GM23338 (cell line): ENCODE measurements at regions not wholly inside any gene's neighbourhood (a gene's known extent, or its start where the extent isn't known, plus 50 kb on each side); places are given as distances from the start of the nearest gene placed in this dataset.

Experiments used
- ATAC-seq: fragments of 200-7000 bp; cut with Tn5 transposase; 3 replicates; pipeline ENCODE4 v1.9.1; 2020
- DNase-seq: peaks from one replicate; pipeline ENCODE4 v3.0.0-alpha.2; 2015; ENCODE audit warnings: low spot score
- H2AFZ ChIP-seq: fragments of 200-600 bp; sonication (generic); 2 replicates; pipeline ENCODE4 v1.8.0; 2016; ENCODE audit warnings: antibody characterized with exemption, mild to moderate bottlenecking, moderate library complexity
- H3F3A ChIP-seq: fragments of 200-600 bp; sonication (generic); replicated peaks from 2 replicates; pipeline ENCODE4 v1.8.0; 2017; ENCODE audit warnings: antibody characterized with exemption, mixed run types, low read depth
- H3K27ac ChIP-seq: fragments of 200-600 bp; sonication (generic); 2 replicates; pipeline ENCODE4 v1.6.1; 2016; ENCODE audit warnings: low read depth
- H3K27me3 ChIP-seq: fragments of 200-600 bp; sonication (generic); 2 replicates; pipeline ENCODE4 v1.8.0; 2016; ENCODE audit warnings: mild to moderate bottlenecking, mixed run types, moderate library complexity; ENCODE audit not compliant: insufficient read depth
- H3K36me3 ChIP-seq: fragments of 200-600 bp; sonication (generic); 2 replicates; pipeline ENCODE4 v1.8.0; 2016; ENCODE audit warnings: mild to moderate bottlenecking; ENCODE audit not compliant: insufficient read depth
- H3K4me1 ChIP-seq: fragments of 200-600 bp; sonication (generic); 2 replicates; pipeline ENCODE4 v1.8.0; 2016; ENCODE audit warnings: mild to moderate bottlenecking, moderate library complexity; ENCODE audit not compliant: insufficient read depth
- H3K4me2 ChIP-seq: fragments of 200-600 bp; sonication (generic); 2 replicates; pipeline ENCODE4 v1.7.1; 2017; ENCODE audit warnings: mixed run types
- H3K4me3 ChIP-seq: fragments of 200-600 bp; sonication (generic); 2 replicates; pipeline ENCODE4 v1.6.1; 2016; ENCODE audit warnings: mixed run types
- H3K79me2 ChIP-seq: fragments of 200-600 bp; sonication (generic); replicated peaks from 2 replicates; pipeline ENCODE4 v1.8.0; 2017; ENCODE audit warnings: mild to moderate bottlenecking; ENCODE audit not compliant: insufficient read depth
- H3K9me2 ChIP-seq: fragments of 200-600 bp; sonication (generic); 2 replicates; pipeline ENCODE4 v1.8.0; 2017; ENCODE audit not compliant: insufficient read depth
- H4K20me1 ChIP-seq: fragments of 200-600 bp; sonication (generic); replicated peaks from 2 replicates; pipeline ENCODE4 v1.8.0; 2017; ENCODE audit warnings: mild to moderate bottlenecking; ENCODE audit not compliant: insufficient read depth
- H3K27ac Mint-ChIP-seq: 2 replicates; pipeline ENCODE4 v1.8.0; 2020; ENCODE audit warnings: inconsistent platforms, mild to moderate bottlenecking, moderate library complexity, mixed read lengths
- H3K27me3 Mint-ChIP-seq: 3 replicates; pipeline ENCODE4 v1.8.0; 2022; ENCODE audit warnings: low read depth, mild to moderate bottlenecking, moderate library complexity, mixed read lengths, inconsistent platforms; ENCODE audit not compliant: insufficient read depth, poor library complexity
- H3K36me3 Mint-ChIP-seq: 3 replicates; pipeline ENCODE4 v1.8.0; 2021; ENCODE audit warnings: low read depth, mild to moderate bottlenecking, inconsistent platforms, moderate library complexity, mixed read lengths
- H3K4me1 Mint-ChIP-seq: 3 replicates; pipeline ENCODE4 v1.8.0; 2020; ENCODE audit warnings: mild to moderate bottlenecking, inconsistent platforms, mixed read lengths
- H3K4me3 Mint-ChIP-seq: 3 replicates; pipeline ENCODE4 v1.8.0; 2021; ENCODE audit warnings: moderate library complexity, mild to moderate bottlenecking, inconsistent platforms, mixed read lengths
- H3K9me3 Mint-ChIP-seq: 3 replicates; pipeline ENCODE4 v1.8.0; 2020; ENCODE audit warnings: moderate library complexity, mild to moderate bottlenecking, inconsistent platforms, mixed read lengths
- CREB1 ChIP-seq: fragments of 250-450 bp; sonication (Bioruptor Pico); IDR thresholded peaks from 2 replicates; pipeline ENCODE4 v1.5.0; 2020; ENCODE audit warnings: low read depth, mild to moderate bottlenecking, moderate library complexity
- EZH2 ChIP-seq: fragments of 200-600 bp; sonication (generic); IDR thresholded peaks from one replicate; pipeline ENCODE4 v1.8.0; 2017; ENCODE audit warnings: antibody characterized with exemption, mild to moderate bottlenecking, low read depth; ENCODE audit not compliant: unreplicated experiment
- EZH2phosphoT487 ChIP-seq: fragments of 200-600 bp; sonication (generic); IDR thresholded peaks from one replicate; pipeline ENCODE4 v1.8.1; 2018; ENCODE audit warnings: antibody characterized with exemption; ENCODE audit not compliant: unreplicated experiment
- JUNB ChIP-seq: IDR thresholded peaks from one replicate; pipeline ENCODE4 v1.6.1; 2016; ENCODE audit warnings: antibody characterized with exemption; ENCODE audit not compliant: unreplicated experiment
- NANOG ChIP-seq: IDR thresholded peaks from 2 replicates; pipeline ENCODE4 v1.6.1; 2016; ENCODE audit warnings: antibody characterized with exemption, borderline replicate concordance
- POLR2AphosphoS5 ChIP-seq: IDR thresholded peaks from 2 replicates; pipeline ENCODE4 v1.6.1; 2016; ENCODE audit warnings: antibody characterized with exemption, low read depth
- REST ChIP-seq: IDR thresholded peaks from one replicate; pipeline ENCODE4 v1.6.1; 2018; ENCODE audit warnings: antibody characterized with exemption; ENCODE audit not compliant: unreplicated experiment
- STAT1 ChIP-seq: IDR thresholded peaks from one replicate; pipeline ENCODE4 v1.6.1; 2016; ENCODE audit warnings: antibody characterized with exemption; ENCODE audit not compliant: unreplicated experiment
- ZNF114 ChIP-seq: fragments of 250-450 bp; sonication (Bioruptor Pico); IDR thresholded peaks from 2 replicates; pipeline ENCODE4 v1.5.0; 2020; ENCODE audit warnings: mild to moderate bottlenecking, moderate library complexity
- ZNF331 ChIP-seq: fragments of 250-450 bp; sonication (Bioruptor Pico); IDR thresholded peaks from 2 replicates; pipeline ENCODE4 v1.5.0; 2020; ENCODE audit warnings: low read depth, mild to moderate bottlenecking, moderate library complexity
- TF ChIP-seq, protein P1 (sequence below): IDR thresholded peaks from 2 replicates; pipeline ENCODE4 v1.6.1; 2016; ENCODE audit warnings: antibody characterized with exemption
- TF ChIP-seq, protein P2 (sequence below): fragments of 250-450 bp; sonication (Bioruptor Pico); IDR thresholded peaks from 2 replicates; pipeline ENCODE4 v1.5.0; 2020; ENCODE audit warnings: mild to moderate bottlenecking, moderate library complexity
- TF ChIP-seq, protein P3 (sequence below), 2 experiments: fragments of 200-600 bp in 1 of 2; sonication (generic) in 1 of 2; conservative IDR thresholded peaks; 2 replicates each; pipeline versions ENCODE4 v1.5.1 to v1.6.1; 2016 to 2017; ENCODE audit warnings: antibody characterized with exemption in 2 of 2, low read depth in 2 of 2, mild to moderate bottlenecking in 2 of 2, moderate library complexity in 1 of 2

- no peaks in the 10 kb centered on the region for H3K27me3 ChIP-seq
- H3K27ac ChIP-seq: no peak overlapping the region
- Mint-ChIP-seq H3K27ac (no peak overlapping the region), H3K4me3 (no peak overlapping the region), H3K4me1 (no peaks in the 10 kb centered on the region), H3K36me3 (no peaks in the 10 kb centered on the region), H3K9me3 (no peaks in the 10 kb centered on the region), H3K27me3 (no peaks in the 10 kb centered on the region)
- H3K79me2 ChIP-seq: no peaks in the 10 kb centered on the region
- H3K4me3 ChIP-seq: no peak overlapping the region
- H3K36me3 ChIP-seq: no peaks in the 10 kb centered on the region
- no peak overlapping the region for H3K4me2 ChIP-seq
- H3K4me1 ChIP-seq: no peaks in the 10 kb centered on the region
- no peak for ATAC-seq
- no peaks in the 10 kb centered on the region for H3K9me2 ChIP-seq
- no peak for DNase-seq
- H4K20me1 ChIP-seq: no peaks in the 10 kb centered on the region
- no peak overlapping the region for H2AFZ ChIP-seq
- TF ChIP-seq JUNB: no peak
- TF ChIP-seq ZNF331 (CRISPR knock-in tag): no peak
- TF ChIP-seq, protein P1, sequence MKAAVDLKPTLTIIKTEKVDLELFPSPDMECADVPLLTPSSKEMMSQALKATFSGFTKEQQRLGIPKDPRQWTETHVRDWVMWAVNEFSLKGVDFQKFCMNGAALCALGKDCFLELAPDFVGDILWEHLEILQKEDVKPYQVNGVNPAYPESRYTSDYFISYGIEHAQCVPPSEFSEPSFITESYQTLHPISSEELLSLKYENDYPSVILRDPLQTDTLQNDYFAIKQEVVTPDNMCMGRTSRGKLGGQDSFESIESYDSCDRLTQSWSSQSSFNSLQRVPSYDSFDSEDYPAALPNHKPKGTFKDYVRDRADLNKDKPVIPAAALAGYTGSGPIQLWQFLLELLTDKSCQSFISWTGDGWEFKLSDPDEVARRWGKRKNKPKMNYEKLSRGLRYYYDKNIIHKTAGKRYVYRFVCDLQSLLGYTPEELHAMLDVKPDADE: no peak
- no peak for TF ChIP-seq REST
- TF ChIP-seq, protein P2, sequence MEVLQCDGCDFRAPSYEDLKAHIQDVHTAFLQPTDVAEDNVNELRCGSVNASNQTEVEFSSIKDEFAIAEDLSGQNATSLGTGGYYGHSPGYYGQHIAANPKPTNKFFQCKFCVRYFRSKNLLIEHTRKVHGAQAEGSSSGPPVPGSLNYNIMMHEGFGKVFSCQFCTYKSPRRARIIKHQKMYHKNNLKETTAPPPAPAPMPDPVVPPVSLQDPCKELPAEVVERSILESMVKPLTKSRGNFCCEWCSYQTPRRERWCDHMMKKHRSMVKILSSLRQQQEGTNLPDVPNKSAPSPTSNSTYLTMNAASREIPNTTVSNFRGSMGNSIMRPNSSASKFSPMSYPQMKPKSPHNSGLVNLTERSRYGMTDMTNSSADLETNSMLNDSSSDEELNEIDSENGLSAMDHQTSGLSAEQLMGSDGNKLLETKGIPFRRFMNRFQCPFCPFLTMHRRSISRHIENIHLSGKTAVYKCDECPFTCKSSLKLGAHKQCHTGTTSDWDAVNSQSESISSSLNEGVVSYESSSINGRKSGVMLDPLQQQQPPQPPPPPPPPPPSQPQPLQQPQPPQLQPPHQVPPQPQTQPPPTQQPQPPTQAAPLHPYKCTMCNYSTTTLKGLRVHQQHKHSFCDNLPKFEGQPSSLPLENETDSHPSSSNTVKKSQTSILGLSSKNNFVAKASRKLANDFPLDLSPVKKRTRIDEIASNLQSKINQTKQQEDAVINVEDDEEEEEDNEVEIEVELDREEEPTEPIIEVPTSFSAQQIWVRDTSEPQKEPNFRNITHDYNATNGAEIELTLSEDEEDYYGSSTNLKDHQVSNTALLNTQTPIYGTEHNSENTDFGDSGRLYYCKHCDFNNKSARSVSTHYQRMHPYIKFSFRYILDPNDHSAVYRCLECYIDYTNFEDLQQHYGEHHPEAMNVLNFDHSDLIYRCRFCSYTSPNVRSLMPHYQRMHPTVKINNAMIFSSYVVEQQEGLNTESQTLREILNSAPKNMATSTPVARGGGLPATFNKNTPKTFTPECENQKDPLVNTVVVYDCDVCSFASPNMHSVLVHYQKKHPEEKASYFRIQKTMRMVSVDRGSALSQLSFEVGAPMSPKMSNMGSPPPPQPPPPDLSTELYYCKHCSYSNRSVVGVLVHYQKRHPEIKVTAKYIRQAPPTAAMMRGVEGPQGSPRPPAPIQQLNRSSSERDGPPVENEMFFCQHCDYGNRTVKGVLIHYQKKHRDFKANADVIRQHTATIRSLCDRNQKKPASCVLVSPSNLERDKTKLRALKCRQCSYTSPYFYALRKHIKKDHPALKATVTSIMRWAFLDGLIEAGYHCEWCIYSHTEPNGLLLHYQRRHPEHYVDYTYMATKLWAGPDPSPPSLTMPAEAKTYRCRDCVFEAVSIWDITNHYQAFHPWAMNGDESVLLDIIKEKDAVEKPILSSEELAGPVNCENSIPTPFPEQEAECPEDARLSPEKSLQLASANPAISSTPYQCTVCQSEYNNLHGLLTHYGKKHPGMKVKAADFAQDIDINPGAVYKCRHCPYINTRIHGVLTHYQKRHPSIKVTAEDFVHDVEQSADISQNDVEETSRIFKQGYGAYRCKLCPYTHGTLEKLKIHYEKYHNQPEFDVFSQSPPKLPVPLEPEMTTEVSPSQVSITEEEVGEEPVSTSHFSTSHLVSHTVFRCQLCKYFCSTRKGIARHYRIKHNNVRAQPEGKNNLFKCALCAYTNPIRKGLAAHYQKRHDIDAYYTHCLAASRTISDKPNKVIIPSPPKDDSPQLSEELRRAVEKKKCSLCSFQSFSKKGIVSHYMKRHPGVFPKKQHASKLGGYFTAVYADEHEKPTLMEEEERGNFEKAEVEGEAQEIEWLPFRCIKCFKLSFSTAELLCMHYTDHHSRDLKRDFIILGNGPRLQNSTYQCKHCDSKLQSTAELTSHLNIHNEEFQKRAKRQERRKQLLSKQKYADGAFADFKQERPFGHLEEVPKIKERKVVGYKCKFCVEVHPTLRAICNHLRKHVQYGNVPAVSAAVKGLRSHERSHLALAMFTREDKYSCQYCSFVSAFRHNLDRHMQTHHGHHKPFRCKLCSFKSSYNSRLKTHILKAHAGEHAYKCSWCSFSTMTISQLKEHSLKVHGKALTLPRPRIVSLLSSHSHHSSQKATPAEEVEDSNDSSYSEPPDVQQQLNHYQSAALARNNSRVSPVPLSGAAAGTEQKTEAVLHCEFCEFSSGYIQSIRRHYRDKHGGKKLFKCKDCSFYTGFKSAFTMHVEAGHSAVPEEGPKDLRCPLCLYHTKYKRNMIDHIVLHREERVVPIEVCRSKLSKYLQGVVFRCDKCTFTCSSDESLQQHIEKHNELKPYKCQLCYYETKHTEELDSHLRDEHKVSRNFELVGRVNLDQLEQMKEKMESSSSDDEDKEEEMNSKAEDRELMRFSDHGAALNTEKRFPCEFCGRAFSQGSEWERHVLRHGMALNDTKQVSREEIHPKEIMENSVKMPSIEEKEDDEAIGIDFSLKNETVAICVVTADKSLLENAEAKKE (CRISPR knock-in tag): no peak
- no peak for TF ChIP-seq NANOG
- TF ChIP-seq, protein P3, sequence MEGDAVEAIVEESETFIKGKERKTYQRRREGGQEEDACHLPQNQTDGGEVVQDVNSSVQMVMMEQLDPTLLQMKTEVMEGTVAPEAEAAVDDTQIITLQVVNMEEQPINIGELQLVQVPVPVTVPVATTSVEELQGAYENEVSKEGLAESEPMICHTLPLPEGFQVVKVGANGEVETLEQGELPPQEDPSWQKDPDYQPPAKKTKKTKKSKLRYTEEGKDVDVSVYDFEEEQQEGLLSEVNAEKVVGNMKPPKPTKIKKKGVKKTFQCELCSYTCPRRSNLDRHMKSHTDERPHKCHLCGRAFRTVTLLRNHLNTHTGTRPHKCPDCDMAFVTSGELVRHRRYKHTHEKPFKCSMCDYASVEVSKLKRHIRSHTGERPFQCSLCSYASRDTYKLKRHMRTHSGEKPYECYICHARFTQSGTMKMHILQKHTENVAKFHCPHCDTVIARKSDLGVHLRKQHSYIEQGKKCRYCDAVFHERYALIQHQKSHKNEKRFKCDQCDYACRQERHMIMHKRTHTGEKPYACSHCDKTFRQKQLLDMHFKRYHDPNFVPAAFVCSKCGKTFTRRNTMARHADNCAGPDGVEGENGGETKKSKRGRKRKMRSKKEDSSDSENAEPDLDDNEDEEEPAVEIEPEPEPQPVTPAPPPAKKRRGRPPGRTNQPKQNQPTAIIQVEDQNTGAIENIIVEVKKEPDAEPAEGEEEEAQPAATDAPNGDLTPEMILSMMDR (conservative IDR thresholded peaks at IDR 0.05; ENCODE audit: low read depth in 2 of 2): no peak
- no peak for TF ChIP-seq EZH2
- TF ChIP-seq POLR2AphosphoS5: no peak
- TF ChIP-seq CREB1 (CRISPR knock-in tag): no peak
- no peak for TF ChIP-seq EZH2phosphoT487
- TF ChIP-seq STAT1: no peak
- no peak for TF ChIP-seq ZNF114 (CRISPR knock-in tag)
- H3F3A ChIP-seq: no peaks in the 10 kb centered on the region
Measured at GRCh38 chr1:70496181-70496580, 85.1 kb downstream of the CTH start.
